ENCODE measurements at regions not wholly inside any gene's neighbourhood (a gene's known extent, or its start where the extent isn't known, plus 50 kb on each side); places are given as distances from the start of the nearest gene placed in this dataset.

GRCh38 chr13:21826214-21827015 lies 155.5 kb downstream of the FGF9 start:
- TF ChIP-seq CTCF (IDR thresholded peaks at IDR 0.05) = no peak
- no peak for TF ChIP-seq POLR2A (IDR thresholded peaks at IDR 0.05)
